ENCODE measurements at regions not wholly inside any gene's neighbourhood (a gene's known extent, or its start where the extent isn't known, plus 50 kb on each side); places are given as distances from the start of the nearest gene placed in this dataset.

DNA sequence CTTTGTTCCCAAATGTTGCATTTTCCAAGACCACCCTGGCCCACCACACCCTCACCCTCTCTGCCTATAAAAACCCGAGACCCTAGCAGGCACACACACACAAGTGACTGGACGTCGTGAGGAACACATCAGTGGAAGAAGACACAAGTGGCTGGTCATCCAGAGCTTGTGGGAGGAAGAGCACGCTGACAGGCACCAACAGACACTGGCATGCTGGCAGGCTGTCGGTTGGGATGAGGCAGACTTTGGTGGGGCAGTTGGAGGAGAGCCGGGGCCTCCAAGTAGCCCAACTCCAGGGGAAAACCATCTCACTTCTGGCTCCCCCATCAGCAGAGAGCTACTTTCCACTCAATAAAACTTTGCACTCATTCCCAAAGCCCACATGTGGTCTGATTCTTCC, 225.5 kb upstream of the ZEB2 start:
- no peak for TF ChIP-seq ZFP30 (CRISPR knock-in tag; IDR thresholded peaks at IDR 0.05)
- TF ChIP-seq, protein P1, sequence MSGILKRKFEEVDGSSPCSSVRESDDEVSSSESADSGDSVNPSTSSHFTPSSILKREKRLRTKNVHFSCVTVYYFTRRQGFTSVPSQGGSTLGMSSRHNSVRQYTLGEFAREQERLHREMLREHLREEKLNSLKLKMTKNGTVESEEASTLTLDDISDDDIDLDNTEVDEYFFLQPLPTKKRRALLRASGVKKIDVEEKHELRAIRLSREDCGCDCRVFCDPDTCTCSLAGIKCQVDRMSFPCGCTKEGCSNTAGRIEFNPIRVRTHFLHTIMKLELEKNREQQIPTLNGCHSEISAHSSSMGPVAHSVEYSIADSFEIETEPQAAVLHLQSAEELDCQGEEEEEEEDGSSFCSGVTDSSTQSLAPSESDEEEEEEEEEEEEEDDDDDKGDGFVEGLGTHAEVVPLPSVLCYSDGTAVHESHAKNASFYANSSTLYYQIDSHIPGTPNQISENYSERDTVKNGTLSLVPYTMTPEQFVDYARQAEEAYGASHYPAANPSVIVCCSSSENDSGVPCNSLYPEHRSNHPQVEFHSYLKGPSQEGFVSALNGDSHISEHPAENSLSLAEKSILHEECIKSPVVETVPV (CRISPR knock-in tag; IDR thresholded peaks at IDR 0.05): no peak
- no peak for TF ChIP-seq ZNF565 (CRISPR knock-in tag; conservative IDR thresholded peaks at IDR 0.05; ENCODE audit: low read depth)
- TF ChIP-seq, protein P2, sequence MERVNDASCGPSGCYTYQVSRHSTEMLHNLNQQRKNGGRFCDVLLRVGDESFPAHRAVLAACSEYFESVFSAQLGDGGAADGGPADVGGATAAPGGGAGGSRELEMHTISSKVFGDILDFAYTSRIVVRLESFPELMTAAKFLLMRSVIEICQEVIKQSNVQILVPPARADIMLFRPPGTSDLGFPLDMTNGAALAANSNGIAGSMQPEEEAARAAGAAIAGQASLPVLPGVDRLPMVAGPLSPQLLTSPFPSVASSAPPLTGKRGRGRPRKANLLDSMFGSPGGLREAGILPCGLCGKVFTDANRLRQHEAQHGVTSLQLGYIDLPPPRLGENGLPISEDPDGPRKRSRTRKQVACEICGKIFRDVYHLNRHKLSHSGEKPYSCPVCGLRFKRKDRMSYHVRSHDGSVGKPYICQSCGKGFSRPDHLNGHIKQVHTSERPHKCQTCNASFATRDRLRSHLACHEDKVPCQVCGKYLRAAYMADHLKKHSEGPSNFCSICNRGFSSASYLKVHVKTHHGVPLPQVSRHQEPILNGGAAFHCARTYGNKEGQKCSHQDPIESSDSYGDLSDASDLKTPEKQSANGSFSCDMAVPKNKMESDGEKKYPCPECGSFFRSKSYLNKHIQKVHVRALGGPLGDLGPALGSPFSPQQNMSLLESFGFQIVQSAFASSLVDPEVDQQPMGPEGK (CRISPR knock-in tag; IDR thresholded peaks at IDR 0.05; ENCODE audit: borderline replicate concordance): no peak
- TF ChIP-seq RARB (CRISPR knock-in tag; IDR thresholded peaks at IDR 0.05): no peak
- no peak for TF ChIP-seq ZC3H10 (CRISPR knock-in tag; IDR thresholded peaks at IDR 0.05)
- TF ChIP-seq ZFP3 (CRISPR knock-in tag; IDR thresholded peaks at IDR 0.05): no peak
- no peak for TF ChIP-seq OSR1 (CRISPR knock-in tag; IDR thresholded peaks at IDR 0.05)
- TF ChIP-seq TOX (CRISPR knock-in tag; IDR thresholded peaks at IDR 0.05; ENCODE audit: borderline replicate concordance): no peak
- no peak for TF ChIP-seq CSDC2 (CRISPR knock-in tag; IDR thresholded peaks at IDR 0.05)
